ENCODE measurements at regions not wholly inside any gene's neighbourhood (a gene's known extent, or its start where the extent isn't known, plus 50 kb on each side); places are given as distances from the start of the nearest gene placed in this dataset.
A peak's percentile ranks its signal among the peaks of the same experiment; 100 is the strongest.
"Not testable (repeated sequence)": the region's sequence is repeated elsewhere in the genome, so short reads cannot be mapped to it uniquely, and the experiment has no call there.

DNA sequence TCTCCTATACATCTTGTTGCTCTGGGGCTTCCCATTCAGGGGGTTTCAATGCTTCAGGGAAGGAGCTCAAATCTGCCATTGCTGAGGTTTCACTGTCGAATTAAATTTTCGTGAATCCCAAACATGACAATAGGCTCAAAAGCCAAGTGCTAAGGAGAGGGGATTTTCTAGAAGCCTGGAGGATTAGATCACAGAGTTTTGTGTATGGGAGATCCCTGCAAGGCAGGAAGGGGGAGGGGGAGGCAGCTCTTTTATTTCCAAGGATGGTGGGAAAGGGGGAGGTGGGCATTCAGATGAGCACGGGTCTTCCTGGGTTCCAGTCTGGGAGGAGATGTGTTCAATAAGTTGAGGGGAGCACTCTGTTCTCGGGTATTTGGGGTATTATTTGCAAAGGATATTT lies 69.9 kb upstream of the DLG1 start:
- Histone ChIP-seq H3K4me3 (ENCODE audit: low read length) (no peak overlapping the region), H3K36me3 (ENCODE audit: insufficient read depth, low read length) (no peaks in the 10 kb centered on the region), H3K27me3 (ENCODE audit: insufficient read depth, low read length) (no peaks in the 10 kb centered on the region), H3K4me1 (ENCODE audit: insufficient read depth, low read length) (peaks cover 29% of the 10 kb centered on the region), H2AFZ (ENCODE audit: low read depth, low read length) (no peak overlapping the region), H3K9me3 (ENCODE audit: low read length) (no peaks in the 10 kb centered on the region)

- no peak overlapping the region for H2AFZ ChIP-seq (ENCODE audit: low read depth, low read length)
- no peaks in the 10 kb centered on the region for H3K27me3 ChIP-seq (ENCODE audit: insufficient read depth, low read length)
- no peaks in the 10 kb centered on the region for H3K9me3 ChIP-seq (ENCODE audit: low read length)
- H3K36me3 ChIP-seq (ENCODE audit: insufficient read depth, low read length) = no peaks in the 10 kb centered on the region
- H3K4me1 ChIP-seq (ENCODE audit: insufficient read depth, low read length) = peaks cover 26% of the 10 kb centered on the region
- no peak overlapping the region for H3K4me3 ChIP-seq (ENCODE audit: low read length)
These were observed 68.8 kb upstream of the DLG1 start for GRCh38 chr3:197367081-197367780.

GRCh38 chr3:197366301-197367044 lies 68.1 kb upstream of the DLG1 start:
- H3K27me3 ChIP-seq (ENCODE audit: insufficient read depth, low read length) = no peaks in the 10 kb centered on the region
- no peak overlapping the region for H3K4me3 ChIP-seq (ENCODE audit: low read length)
- H3K36me3 ChIP-seq (ENCODE audit: insufficient read depth, low read length) = no peaks in the 10 kb centered on the region
- peaks cover 19% of the 10 kb centered on the region for H3K4me1 ChIP-seq (ENCODE audit: insufficient read depth, low read length)
- H3K9me3 ChIP-seq (ENCODE audit: low read length) = no peaks in the 10 kb centered on the region
- no peak overlapping the region for H2AFZ ChIP-seq (ENCODE audit: low read depth, low read length)

GRCh38 chr3:197365586-197365985 lies 67.2 kb upstream of the DLG1 start:
- peaks cover 2% of the 10 kb centered on the region for H3K9me3 ChIP-seq (ENCODE audit: low read length)
- no peak overlapping the region for H3K4me3 ChIP-seq (ENCODE audit: low read length)
- H3K36me3 ChIP-seq (ENCODE audit: insufficient read depth, low read length) = no peaks in the 10 kb centered on the region
- no peak overlapping the region for H2AFZ ChIP-seq (ENCODE audit: low read depth, low read length)
- peaks cover 17% of the 10 kb centered on the region for H3K4me1 ChIP-seq (ENCODE audit: insufficient read depth, low read length)
- no peaks in the 10 kb centered on the region for H3K27me3 ChIP-seq (ENCODE audit: insufficient read depth, low read length)

GRCh38 chr3:197364410-197365071 lies 66.1 kb upstream of the DLG1 start:
- Histone ChIP-seq H3K27me3 (ENCODE audit: insufficient read depth, low read length) (no peaks in the 10 kb centered on the region), H2AFZ (ENCODE audit: low read depth, low read length) (no peak overlapping the region), H3K9me3 (ENCODE audit: low read length) (peaks cover 6% of the 10 kb centered on the region), H3K36me3 (ENCODE audit: insufficient read depth, low read length) (no peaks in the 10 kb centered on the region), H3K4me1 (ENCODE audit: insufficient read depth, low read length) (peaks cover 11% of the 10 kb centered on the region), H3K4me3 (ENCODE audit: low read length) (no peak overlapping the region)

GRCh38 chr3:197363553-197364409 lies 65.4 kb upstream of the DLG1 start:
- Histone ChIP-seq H2AFZ (ENCODE audit: low read depth, low read length) (no peak overlapping the region), H3K36me3 (ENCODE audit: insufficient read depth, low read length) (no peaks in the 10 kb centered on the region), H3K27me3 (ENCODE audit: insufficient read depth, low read length) (no peaks in the 10 kb centered on the region), H3K4me1 (ENCODE audit: insufficient read depth, low read length) (peaks cover 11% of the 10 kb centered on the region), H3K9me3 (ENCODE audit: low read length) (peaks cover 6% of the 10 kb centered on the region), H3K4me3 (ENCODE audit: low read length) (no peak overlapping the region)

GRCh38 chr3:197362081-197362480 lies 63.7 kb upstream of the DLG1 start:
- Histone ChIP-seq H3K9me3 (ENCODE audit: low read length) (peaks cover 6% of the 10 kb centered on the region), H3K4me3 (ENCODE audit: low read length) (no peak overlapping the region), H3K27me3 (ENCODE audit: insufficient read depth, low read length) (no peaks in the 10 kb centered on the region), H3K4me1 (ENCODE audit: insufficient read depth, low read length) (peaks cover 3% of the 10 kb centered on the region), H2AFZ (ENCODE audit: low read depth, low read length) (no peak overlapping the region), H3K36me3 (ENCODE audit: insufficient read depth, low read length) (no peaks in the 10 kb centered on the region)

DNA sequence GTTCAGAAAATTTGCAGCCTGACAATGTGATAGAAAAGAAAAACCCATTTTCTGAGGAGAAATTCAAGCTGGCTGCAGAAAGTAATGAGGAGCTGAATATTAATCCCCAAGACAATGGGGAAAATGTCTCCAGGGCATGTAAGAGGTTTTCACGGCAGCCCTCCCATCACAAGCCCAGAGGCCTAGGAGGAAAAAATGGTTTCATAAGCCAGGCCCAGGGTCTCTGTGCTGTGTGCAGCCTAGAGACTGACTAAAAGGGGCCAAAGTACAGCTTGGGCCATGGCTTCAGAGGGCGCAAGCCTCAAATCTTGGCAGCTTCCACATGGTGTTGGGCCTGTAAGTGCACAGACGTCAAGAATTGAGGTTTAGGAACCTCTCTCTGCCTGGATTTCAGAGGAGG lies 61.7 kb upstream of the DLG1 start:
- H2AFZ ChIP-seq (ENCODE audit: low read depth, low read length); H3K4me3 ChIP-seq (ENCODE audit: low read length); H3K9me3 ChIP-seq (ENCODE audit: low read length); H3K36me3 ChIP-seq (ENCODE audit: insufficient read depth, low read length); H3K27me3 ChIP-seq (ENCODE audit: insufficient read depth, low read length); H3K4me1 ChIP-seq (ENCODE audit: insufficient read depth, low read length): not testable (repeated sequence)

DNA sequence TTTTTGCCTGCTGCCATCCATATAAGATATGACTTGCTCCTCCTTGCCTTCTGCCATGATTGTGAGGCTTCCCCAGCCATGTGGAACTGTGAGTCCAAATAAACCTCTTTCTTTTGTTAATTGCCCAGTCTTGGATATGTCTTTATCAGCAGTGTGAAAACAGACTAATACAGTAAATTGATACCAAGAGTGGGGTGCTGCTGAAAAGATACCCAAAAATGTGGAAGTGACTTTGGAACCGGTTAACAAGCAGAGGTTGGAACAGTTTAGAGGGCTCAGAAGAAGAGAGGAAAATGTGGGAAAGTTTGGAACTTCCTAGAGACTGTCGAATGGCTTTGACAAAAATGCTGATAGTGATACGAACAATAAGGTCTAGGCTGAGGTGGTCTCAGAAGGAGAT lies 61.1 kb upstream of the DLG1 start:
- not testable (repeated sequence) for H3K9me3 ChIP-seq (ENCODE audit: low read length); H3K36me3 ChIP-seq (ENCODE audit: insufficient read depth, low read length); H3K4me3 ChIP-seq (ENCODE audit: low read length); H3K27me3 ChIP-seq (ENCODE audit: insufficient read depth, low read length); H2AFZ ChIP-seq (ENCODE audit: low read depth, low read length)
- H3K4me1 ChIP-seq (ENCODE audit: insufficient read depth, low read length) = peaks cover 11% of the 10 kb centered on the region

GRCh38 chr3:197356741-197357140 lies 58.3 kb upstream of the DLG1 start:
- H3K9me3 ChIP-seq (ENCODE audit: low read length) = peaks cover 6% of the 10 kb centered on the region
- H3K4me3 ChIP-seq (ENCODE audit: low read length) = no peak overlapping the region
- H3K36me3 ChIP-seq (ENCODE audit: insufficient read depth, low read length) = no peaks in the 10 kb centered on the region
- H2AFZ ChIP-seq (ENCODE audit: low read depth, low read length) = no peak overlapping the region
- H3K27me3 ChIP-seq (ENCODE audit: insufficient read depth, low read length) = no peaks in the 10 kb centered on the region
- peaks cover 19% of the 10 kb centered on the region for H3K4me1 ChIP-seq (ENCODE audit: insufficient read depth, low read length)

- H3K4me3 ChIP-seq (ENCODE audit: low read length) = no peak overlapping the region
- H3K9me3 ChIP-seq (ENCODE audit: low read length) = peaks cover 6% of the 10 kb centered on the region
- no peaks in the 10 kb centered on the region for H3K36me3 ChIP-seq (ENCODE audit: insufficient read depth, low read length)
- H3K4me1 ChIP-seq (ENCODE audit: insufficient read depth, low read length) = peaks cover 19% of the 10 kb centered on the region
- no peaks in the 10 kb centered on the region for H3K27me3 ChIP-seq (ENCODE audit: insufficient read depth, low read length)
- no peak overlapping the region for H2AFZ ChIP-seq (ENCODE audit: low read depth, low read length)
These were observed 57.9 kb upstream of the DLG1 start for GRCh38 chr3:197356275-197356674.

DNA sequence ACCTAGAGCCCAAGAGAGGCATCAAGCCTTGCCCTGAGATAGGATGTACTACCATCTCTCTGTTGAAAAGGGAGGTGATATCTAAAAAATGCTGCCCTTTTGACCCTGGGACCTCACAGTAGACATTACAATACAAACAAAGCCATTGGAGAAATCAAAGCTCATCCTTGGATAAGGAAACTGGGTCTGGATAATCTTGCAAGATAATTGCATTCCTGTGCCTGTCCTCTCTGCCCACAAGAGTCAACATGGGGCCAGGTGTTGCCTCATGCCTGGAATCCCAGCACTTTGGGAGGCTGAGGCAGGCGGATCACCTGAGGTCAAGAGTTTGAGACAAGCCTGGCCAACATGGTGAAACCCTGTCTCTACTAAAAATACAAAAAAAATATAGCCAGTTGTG lies 57.3 kb upstream of the DLG1 start:
- Histone ChIP-seq H2AFZ (ENCODE audit: low read depth, low read length) (no peak overlapping the region), H3K4me1 (ENCODE audit: insufficient read depth, low read length) (peaks cover 19% of the 10 kb centered on the region), H3K9me3 (ENCODE audit: low read length) (peaks cover 6% of the 10 kb centered on the region), H3K27me3 (ENCODE audit: insufficient read depth, low read length) (no peaks in the 10 kb centered on the region), H3K36me3 (ENCODE audit: insufficient read depth, low read length) (no peaks in the 10 kb centered on the region), H3K4me3 (ENCODE audit: low read length) (no peak overlapping the region)

GRCh38 chr3:197354568-197355001 lies 56.2 kb upstream of the DLG1 start:
- Histone ChIP-seq H2AFZ (ENCODE audit: low read depth, low read length) (peak overlapping the region; percentile 42), H3K4me3 (ENCODE audit: low read length) (no peak overlapping the region), H3K36me3 (ENCODE audit: insufficient read depth, low read length) (no peaks in the 10 kb centered on the region), H3K9me3 (ENCODE audit: low read length) (no peaks in the 10 kb centered on the region), H3K4me1 (ENCODE audit: insufficient read depth, low read length) (peaks cover 20% of the 10 kb centered on the region), H3K27me3 (ENCODE audit: insufficient read depth, low read length) (no peaks in the 10 kb centered on the region)
